ENCODE measurements at regions not wholly inside any gene's neighbourhood (a gene's known extent, or its start where the extent isn't known, plus 50 kb on each side); places are given as distances from the start of the nearest gene placed in this dataset.
A peak's percentile ranks its signal among the peaks of the same experiment; 100 is the strongest.

GRCh38 chr5:22910523-22910922 is 57.4 kb upstream of the CDH12 start:
- no peak overlapping the region for H3K4me3 ChIP-seq (ENCODE audit: low read depth, low read length)
- DNase-seq (ENCODE audit: low read depth, low spot score): no peak
- no peak for TF ChIP-seq CTCF (IDR thresholded peaks at IDR 0.05; ENCODE audit: low read depth, low read length)
- in situ Hi-C loops (cut with HindIII; ENCODE audit: low sequenced_read_pairs): no loop called here

DNA sequence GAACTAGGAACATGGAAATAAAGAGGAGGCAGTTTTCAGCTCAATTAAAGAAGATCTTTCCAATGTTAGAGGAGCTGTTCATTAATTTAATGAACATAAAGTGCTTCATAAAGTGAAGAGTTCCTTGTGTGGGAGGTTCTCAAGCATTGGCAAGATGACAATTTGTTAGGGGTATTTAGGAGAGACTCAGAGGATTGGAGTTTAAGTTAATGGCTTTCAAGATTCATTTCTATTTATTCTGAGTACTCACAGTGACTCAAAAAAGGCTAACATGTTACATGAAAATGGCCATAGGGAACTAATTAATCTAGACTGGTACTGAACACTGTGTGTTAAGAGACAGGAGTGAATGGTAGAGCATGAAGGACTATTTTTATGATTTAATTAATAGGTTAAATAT is 55.4 kb upstream of the CDH12 start:
- in situ Hi-C loops (cut with HindIII; ENCODE audit: low sequenced_read_pairs): no loop called here
- no peak for TF ChIP-seq CTCF (IDR thresholded peaks at IDR 0.05; ENCODE audit: low read depth, low read length)

DNA sequence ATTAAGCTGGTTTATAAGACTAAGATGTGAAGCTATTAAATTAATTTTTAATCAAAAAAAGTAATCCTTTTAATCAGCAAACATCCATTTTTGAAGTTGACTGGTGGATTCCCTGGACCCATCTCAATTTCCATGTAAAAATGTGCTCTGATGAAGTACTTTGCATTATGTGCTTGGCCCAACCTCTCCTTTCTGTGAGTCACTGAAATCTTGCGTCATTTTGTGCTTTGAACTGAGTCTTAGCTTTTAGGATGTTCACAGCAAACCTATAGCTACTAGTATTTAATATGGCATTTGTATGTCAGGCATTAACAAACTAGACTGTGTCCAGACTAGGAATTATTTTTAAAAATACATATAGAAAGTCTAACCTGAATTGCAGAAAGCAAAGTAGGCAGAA is 55.0 kb upstream of the CDH12 start:
- in situ Hi-C loops (cut with HindIII; ENCODE audit: low sequenced_read_pairs): no loop called here

More for the DNA sequence above, 55.4 kb upstream of the CDH12 start:
- H3K4me3 ChIP-seq (ENCODE audit: low read depth, low read length): no peak overlapping the region
- DNase-seq (ENCODE audit: low read depth, low spot score): peak; percentile 1

More for the DNA sequence above, 55.0 kb upstream of the CDH12 start:
- peak; percentile 20 for DNase-seq (ENCODE audit: low read depth, low spot score)
- TF ChIP-seq CTCF (IDR thresholded peaks at IDR 0.05; ENCODE audit: low read depth, low read length): no peak
- no peak overlapping the region for H3K4me3 ChIP-seq (ENCODE audit: low read depth, low read length)
